ENCODE measurements at regions not wholly inside any gene's neighbourhood (a gene's known extent, or its start where the extent isn't known, plus 50 kb on each side); places are given as distances from the start of the nearest gene placed in this dataset.

DNA sequence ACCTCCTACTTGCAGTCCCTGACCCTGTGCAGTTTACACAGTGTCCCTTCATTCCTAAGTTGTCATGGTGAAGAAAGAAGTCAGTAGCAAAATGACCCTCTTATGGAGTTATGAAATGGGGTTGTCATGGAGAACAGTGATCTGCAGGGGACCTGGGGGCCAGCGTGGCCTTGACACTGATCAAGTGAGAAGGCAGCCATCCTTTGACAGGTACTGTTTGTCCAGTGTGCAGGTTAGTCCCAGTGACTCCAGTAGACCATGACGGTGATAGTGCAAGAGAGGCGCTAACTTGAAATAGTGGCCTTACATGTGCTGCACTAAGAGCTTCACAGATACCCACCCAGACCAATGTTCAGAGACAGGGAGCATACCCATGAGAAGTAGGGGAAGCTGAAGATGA is 87.9 kb downstream of the IL12A start:
- TF ChIP-seq PATZ1 (CRISPR knock-in tag; IDR thresholded peaks at IDR 0.05; ENCODE audit: borderline replicate concordance), result no peak
- TF ChIP-seq PPARA (CRISPR knock-in tag; IDR thresholded peaks at IDR 0.05; ENCODE audit: borderline replicate concordance), result no peak
- no peak for TF ChIP-seq BACH2 (CRISPR knock-in tag; IDR thresholded peaks at IDR 0.05; ENCODE audit: borderline replicate concordance)
- TF ChIP-seq CSRNP3 (CRISPR knock-in tag; IDR thresholded peaks at IDR 0.05), result no peak
- TF ChIP-seq RARB (CRISPR knock-in tag; IDR thresholded peaks at IDR 0.05), result no peak
- no peak for TF ChIP-seq TSHZ2 (CRISPR knock-in tag; IDR thresholded peaks at IDR 0.05)
- no peak for TF ChIP-seq ZNF8 (CRISPR knock-in tag; IDR thresholded peaks at IDR 0.05)
- no peak for TF ChIP-seq ISL1 (CRISPR knock-in tag; IDR thresholded peaks at IDR 0.05)
- TF ChIP-seq, protein P1, sequence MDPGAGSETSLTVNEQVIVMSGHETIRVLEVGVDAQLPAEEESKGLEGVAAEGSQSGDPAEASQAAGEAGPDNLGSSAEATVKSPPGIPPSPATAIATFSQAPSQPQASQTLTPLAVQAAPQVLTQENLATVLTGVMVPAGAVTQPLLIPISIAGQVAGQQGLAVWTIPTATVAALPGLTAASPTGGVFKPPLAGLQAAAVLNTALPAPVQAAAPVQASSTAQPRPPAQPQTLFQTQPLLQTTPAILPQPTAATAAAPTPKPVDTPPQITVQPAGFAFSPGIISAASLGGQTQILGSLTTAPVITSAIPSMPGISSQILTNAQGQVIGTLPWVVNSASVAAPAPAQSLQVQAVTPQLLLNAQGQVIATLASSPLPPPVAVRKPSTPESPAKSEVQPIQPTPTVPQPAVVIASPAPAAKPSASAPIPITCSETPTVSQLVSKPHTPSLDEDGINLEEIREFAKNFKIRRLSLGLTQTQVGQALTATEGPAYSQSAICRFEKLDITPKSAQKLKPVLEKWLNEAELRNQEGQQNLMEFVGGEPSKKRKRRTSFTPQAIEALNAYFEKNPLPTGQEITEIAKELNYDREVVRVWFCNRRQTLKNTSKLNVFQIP (CRISPR knock-in tag; IDR thresholded peaks at IDR 0.05; ENCODE audit: borderline replicate concordance, low read depth), result no peak
- TF ChIP-seq, protein P2, sequence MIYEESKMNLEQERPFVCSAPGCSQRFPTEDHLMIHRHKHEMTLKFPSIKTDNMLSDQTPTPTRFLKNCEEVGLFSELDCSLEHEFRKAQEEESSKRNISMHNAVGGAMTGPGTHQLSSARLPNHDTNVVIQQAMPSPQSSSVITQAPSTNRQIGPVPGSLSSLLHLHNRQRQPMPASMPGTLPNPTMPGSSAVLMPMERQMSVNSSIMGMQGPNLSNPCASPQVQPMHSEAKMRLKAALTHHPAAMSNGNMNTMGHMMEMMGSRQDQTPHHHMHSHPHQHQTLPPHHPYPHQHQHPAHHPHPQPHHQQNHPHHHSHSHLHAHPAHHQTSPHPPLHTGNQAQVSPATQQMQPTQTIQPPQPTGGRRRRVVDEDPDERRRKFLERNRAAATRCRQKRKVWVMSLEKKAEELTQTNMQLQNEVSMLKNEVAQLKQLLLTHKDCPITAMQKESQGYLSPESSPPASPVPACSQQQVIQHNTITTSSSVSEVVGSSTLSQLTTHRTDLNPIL (CRISPR knock-in tag; IDR thresholded peaks at IDR 0.05; ENCODE audit: low read depth), result no peak
- TF ChIP-seq ARNTL (CRISPR knock-in tag; IDR thresholded peaks at IDR 0.05; ENCODE audit: borderline replicate concordance, low read depth), result no peak
- TF ChIP-seq TOX (CRISPR knock-in tag; IDR thresholded peaks at IDR 0.05; ENCODE audit: borderline replicate concordance), result no peak

All from SK-N-SH treated with all-trans-retinoic acid at 6 μM for 48 hours (cell line).